Large intestine (tissue), 3 donors: ENCODE measurements at regions not wholly inside any gene's neighbourhood (a gene's known extent, or its start where the extent isn't known, plus 50 kb on each side); places are given as distances from the start of the nearest gene placed in this dataset.

Experiments
- DNase-seq, 2 donors: peaks; one replicate each; pipeline versions ENCODE4 v3.0.0 to v3.0.0-alpha.2; 2013
- H3K27ac ChIP-seq: one replicate; pipeline ENCODE4 v1.5.1; 2013; ENCODE audit warnings: low read length
- H3K27me3 ChIP-seq: 2 replicates; pipeline ENCODE4 v1.6.1; 2013; ENCODE audit warnings: low read length; ENCODE audit not compliant: control insufficient read depth, insufficient read depth
- H3K36me3 ChIP-seq: 2 replicates; pipeline ENCODE4 v1.6.1; 2013; ENCODE audit warnings: low read length; ENCODE audit not compliant: control insufficient read depth, insufficient read depth
- H3K4me1 ChIP-seq: one replicate; pipeline ENCODE4 v1.6.1; 2013; ENCODE audit warnings: low read length; ENCODE audit not compliant: control insufficient read depth, insufficient read depth
- H3K4me3 ChIP-seq: one replicate; pipeline ENCODE4 v1.5.1; 2013; ENCODE audit warnings: low read length
- H3K9me3 ChIP-seq: one replicate; pipeline ENCODE4 v1.6.1; 2013; ENCODE audit warnings: mild to moderate bottlenecking, low read depth, low read length, moderate library complexity; ENCODE audit not compliant: control insufficient read depth
- WGBS: methylation state at CpG from one replicate; pipeline ENCODE4 v1.1.5; 2013; ENCODE audit warnings: low lambda C conversion rate; ENCODE audit not compliant: insufficient coverage; 5-methylcytosine and 5-hydroxymethylcytosine counted together

DNA sequence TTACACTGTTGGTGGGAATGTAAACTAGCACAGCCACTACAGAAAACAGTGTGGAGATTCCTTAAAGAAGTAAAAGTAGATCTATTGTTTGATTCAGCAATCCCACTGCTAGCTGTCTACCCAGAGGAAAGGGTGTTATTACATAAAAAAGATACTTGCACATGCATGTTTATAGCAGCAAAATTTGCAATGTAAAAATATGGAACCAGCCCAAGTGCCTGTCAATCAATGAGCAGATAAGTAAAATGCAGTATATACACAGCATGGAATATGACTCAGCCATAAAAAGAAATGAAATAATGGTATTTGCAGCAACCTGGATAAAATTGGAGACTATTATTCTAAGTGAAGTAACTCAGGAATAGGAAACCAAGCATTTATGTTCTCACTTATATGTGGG is 161.7 kb downstream of the DDX3Y start:
- Histone ChIP-seq H3K4me3 (no peak overlapping the region), H3K36me3 (no peaks in the 10 kb centered on the region), H3K27ac (no peak overlapping the region), H3K9me3 (no peaks in the 10 kb centered on the region), H3K4me1 (no peaks in the 10 kb centered on the region), H3K27me3 (no peaks in the 10 kb centered on the region)
- no peak for DNase-seq

DNA sequence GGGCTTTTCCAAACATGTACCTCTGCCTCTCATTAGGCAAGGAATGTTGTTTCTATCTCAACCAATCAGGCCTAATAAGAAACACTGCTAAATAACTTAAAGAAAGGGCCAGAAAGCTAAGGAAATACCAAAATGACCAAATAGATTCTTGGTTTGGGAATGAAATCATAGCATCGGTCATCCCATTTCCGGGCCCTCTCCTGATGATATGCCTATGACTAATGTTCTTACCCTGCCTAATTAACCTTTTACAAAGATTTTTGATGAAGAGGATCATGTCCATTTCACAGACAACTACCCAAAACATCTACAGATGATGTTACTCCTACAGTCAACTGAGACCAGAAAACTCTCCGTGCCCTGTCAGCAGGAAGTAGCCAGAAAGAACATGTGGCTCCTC is 164.0 kb downstream of the DDX3Y start:
- no peaks in the 10 kb centered on the region for H3K4me1 ChIP-seq
- no peak for DNase-seq
- no CpG with 5 or more reads among the region's 3 CpGs for whole genome bisulfite sequencing
- H3K9me3 ChIP-seq, result no peaks in the 10 kb centered on the region
- H3K27me3 ChIP-seq, result no peaks in the 10 kb centered on the region
- no peaks in the 10 kb centered on the region for H3K36me3 ChIP-seq
- H3K27ac ChIP-seq, result no peak overlapping the region
- H3K4me3 ChIP-seq, result no peak overlapping the region

DNA sequence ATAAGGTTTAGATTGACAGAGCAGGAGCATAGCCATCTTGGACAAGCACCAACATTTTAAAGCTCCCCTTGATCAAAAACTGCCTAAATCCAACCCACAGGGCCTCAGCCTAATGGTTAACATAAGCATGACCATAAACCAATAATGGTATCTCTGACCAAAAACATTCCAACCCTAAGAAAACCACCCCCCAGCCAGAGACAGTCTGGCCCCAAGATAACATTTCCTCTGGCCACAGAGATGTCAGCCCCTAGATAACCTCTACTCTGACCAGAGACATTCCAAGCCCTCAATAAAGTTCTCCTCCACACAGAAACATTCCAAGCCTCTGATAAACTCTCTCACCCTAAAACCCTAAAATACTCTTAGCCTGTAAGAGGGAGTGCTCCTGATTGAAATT is 164.4 kb downstream of the DDX3Y start:
- DNase-seq, result no peak
- Histone ChIP-seq H3K27me3 (no peaks in the 10 kb centered on the region), H3K27ac (no peak overlapping the region), H3K9me3 (no peaks in the 10 kb centered on the region), H3K4me1 (no peaks in the 10 kb centered on the region), H3K36me3 (no peaks in the 10 kb centered on the region), H3K4me3 (no peak overlapping the region)

DNA sequence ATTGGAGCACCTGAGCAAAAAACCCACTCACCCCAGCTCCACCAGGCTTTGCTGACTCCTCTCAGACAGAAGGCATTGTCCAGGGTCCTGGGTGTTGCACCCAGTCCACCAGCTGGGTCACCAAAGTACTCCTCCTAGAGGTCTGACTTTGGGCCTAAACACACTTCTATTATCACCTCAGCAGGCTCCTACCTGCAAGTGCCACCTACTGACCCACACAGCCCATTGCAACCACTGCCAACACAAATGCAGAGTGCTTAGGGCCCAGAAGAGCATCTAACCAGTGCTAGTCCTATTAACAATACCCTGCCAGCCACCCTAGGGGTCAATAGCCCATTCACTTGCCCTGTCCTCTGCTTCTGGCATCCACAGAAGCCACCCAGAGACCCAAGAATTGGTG is 178.1 kb downstream of the DDX3Y start:
- Histone ChIP-seq H3K27me3 (no peaks in the 10 kb centered on the region), H3K4me3 (no peak overlapping the region), H3K36me3 (no peaks in the 10 kb centered on the region), H3K27ac (no peak overlapping the region), H3K9me3 (no peaks in the 10 kb centered on the region), H3K4me1 (no peaks in the 10 kb centered on the region)
- no peak for DNase-seq

DNA sequence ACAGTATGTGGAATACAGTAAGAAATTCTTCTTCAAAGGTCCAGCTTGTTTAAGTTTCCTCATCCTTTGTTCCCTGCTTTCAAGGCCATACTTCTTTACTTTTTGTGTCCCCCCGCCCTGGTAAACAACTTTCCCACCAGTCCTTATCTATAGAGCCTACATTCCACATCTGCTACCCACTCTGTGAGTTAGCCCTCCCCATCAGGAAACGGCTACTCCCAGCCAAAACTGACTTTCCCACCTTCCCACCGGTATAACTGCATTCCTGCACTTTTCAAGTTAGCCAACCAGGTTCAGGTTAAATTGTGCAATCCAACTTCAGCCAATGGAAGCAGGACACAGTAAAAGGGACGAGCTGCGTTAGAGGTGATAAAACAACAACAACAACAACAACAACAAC is 186.9 kb downstream of the DDX3Y start:
- Histone ChIP-seq H3K4me3 (no peak overlapping the region), H3K27me3 (no peaks in the 10 kb centered on the region), H3K4me1 (no peaks in the 10 kb centered on the region), H3K36me3 (no peaks in the 10 kb centered on the region), H3K9me3 (no peaks in the 10 kb centered on the region), H3K27ac (no peak overlapping the region)
- no CpG with 5 or more reads among the region's 5 CpGs for WGBS
- no peak for DNase-seq

DNA sequence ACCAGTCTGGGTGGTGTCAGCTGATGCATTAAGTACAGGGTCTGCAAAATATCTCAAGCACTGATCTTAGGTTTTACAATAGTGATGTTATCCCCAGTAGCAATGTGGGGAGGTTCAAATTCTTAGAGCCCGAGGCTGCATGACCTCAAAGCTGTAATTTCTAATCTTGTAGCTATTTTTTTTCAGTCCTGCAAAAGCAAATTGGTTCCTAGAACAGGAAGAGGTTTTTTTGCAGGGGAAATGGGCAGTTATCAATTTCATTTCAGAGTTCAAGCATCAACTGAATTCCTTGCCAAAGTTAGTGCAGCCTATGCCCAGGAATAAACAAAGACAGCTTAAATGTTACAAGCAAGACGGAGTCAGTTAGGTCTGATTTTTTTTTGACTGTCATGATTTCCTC is 188.3 kb downstream of the DDX3Y start:
- Histone ChIP-seq H3K36me3 (no peaks in the 10 kb centered on the region), H3K27me3 (no peaks in the 10 kb centered on the region), H3K4me1 (no peaks in the 10 kb centered on the region), H3K4me3 (no peak overlapping the region), H3K27ac (no peak overlapping the region), H3K9me3 (no peaks in the 10 kb centered on the region)
- no CpG with 5 or more reads among the region's 2 CpGs for WGBS
- DNase-seq, result no peak

DNA sequence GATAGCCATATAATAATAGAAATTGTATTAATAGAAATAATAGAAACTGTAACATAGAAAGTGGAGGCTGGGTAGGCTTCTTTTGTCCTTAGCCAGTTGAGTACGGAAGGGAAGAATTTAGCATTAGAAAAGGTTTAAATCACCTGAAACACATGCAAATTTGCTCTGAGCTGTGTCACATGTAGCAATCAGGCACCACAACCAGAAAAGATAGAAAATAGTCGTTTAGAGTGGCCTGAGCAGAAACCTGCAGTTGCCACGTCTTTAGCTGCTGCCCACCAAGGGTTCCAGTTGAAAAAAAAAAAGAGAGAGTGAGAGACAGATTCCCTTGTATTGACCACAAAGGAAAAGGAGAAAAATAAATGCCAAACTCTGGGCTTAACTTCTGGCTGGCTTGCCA is 188.8 kb downstream of the DDX3Y start:
- no peak overlapping the region for H3K27ac ChIP-seq
- no peak for DNase-seq
- H3K4me1 ChIP-seq, result no peaks in the 10 kb centered on the region
- no peaks in the 10 kb centered on the region for H3K9me3 ChIP-seq
- no peaks in the 10 kb centered on the region for H3K27me3 ChIP-seq
- no CpG with 5 or more reads among the region's 3 CpGs for WGBS
- H3K4me3 ChIP-seq, result no peak overlapping the region
- no peaks in the 10 kb centered on the region for H3K36me3 ChIP-seq

DNA sequence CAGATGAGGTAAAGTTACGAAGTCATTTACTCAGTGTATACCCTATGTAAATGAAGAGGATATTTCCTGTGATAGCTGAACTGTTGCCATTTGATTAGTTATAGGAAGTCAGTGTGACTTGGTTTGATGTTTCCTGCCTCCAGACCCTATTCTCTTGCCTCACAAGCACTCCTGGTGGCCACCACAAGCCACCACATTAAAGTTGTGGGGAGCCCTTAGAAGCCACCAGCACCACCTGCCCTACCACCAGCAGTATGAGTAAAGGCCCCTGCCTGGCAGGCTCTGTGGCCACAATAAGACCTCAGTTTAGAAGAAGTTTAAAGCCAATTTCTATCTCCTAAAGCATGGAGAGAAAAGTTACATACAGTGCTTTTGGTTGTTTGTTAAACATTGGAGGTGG is 189.7 kb downstream of the DDX3Y start:
- no peaks in the 10 kb centered on the region for H3K4me1 ChIP-seq
- H3K27ac ChIP-seq, result no peak overlapping the region
- no peaks in the 10 kb centered on the region for H3K27me3 ChIP-seq
- no CpG with 5 or more reads among the region's 1 CpG for WGBS
- no peaks in the 10 kb centered on the region for H3K36me3 ChIP-seq
- no peak overlapping the region for H3K4me3 ChIP-seq
- no peaks in the 10 kb centered on the region for H3K9me3 ChIP-seq
- no peak for DNase-seq

DNA sequence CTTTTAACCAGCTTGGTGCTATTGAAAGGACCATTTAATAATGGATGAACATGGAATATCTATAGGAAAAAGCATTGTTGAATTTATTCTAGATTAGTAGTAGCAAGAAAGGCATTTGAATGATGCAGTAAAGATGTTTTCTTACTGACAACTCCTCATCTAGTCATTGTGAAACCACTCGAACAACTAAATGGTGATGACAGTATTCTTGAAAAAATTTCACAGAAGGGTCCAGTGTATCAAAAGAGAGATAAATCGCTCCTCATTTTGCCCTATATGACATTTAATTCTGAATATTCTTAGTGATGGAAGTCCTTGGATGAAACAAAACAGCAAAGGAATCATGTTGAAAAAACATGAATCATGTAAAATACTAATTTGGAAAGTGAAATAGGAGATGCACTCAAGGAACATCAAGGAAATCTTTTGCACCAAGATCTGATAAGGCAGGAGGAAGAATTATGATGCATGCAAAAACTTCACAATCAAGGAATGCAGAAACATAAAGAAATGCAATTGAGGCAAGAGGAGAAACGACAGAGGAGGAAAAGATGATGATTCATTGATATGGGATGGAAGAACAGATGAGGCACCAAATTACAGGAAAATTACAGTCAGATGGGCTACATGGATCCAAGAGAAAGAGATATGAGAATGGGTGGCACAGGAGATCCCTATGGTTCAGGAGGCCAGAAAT is 190.4 kb downstream of the DDX3Y start:
- Histone ChIP-seq H3K9me3 (no peaks in the 10 kb centered on the region), H3K27me3 (no peaks in the 10 kb centered on the region), H3K36me3 (no peaks in the 10 kb centered on the region), H3K4me1 (no peaks in the 10 kb centered on the region), H3K4me3 (no peak overlapping the region), H3K27ac (no peak overlapping the region)
- no CpG with 5 or more reads among the region's 3 CpGs for WGBS
- no peak for DNase-seq

DNA sequence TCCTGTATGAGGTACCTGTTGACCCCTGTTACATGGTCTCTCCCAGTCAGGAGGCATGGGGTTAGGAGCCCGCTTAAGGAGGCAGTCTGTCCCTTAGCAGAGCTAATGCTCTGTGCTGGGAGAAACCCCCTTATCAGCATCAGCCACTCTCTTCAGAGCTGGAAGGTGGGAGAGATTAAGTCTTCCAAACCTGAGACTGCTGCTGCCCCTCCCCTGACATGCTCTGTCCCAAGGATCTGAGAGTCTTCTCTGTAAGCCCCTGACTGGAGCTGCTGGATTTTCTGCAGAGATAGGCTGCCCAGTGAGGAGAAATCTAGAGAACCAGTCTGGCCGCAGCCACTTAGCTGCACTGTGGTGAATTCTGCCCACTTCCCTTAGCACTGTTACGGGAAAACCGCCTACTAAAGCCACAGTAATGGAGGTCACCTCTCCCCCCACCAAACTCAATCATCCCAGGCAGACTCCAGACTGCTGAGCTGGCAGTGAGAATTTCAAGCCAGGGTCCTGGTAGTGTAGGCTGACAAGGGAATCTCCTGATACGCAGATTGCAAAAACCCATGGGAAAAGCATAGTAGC is 222.3 kb downstream of the DDX3Y start:
- no peak overlapping the region for H3K27ac ChIP-seq
- H3K4me3 ChIP-seq, result no peak overlapping the region
- no peaks in the 10 kb centered on the region for H3K36me3 ChIP-seq
- WGBS, result no CpG with 5 or more reads among the region's 5 CpGs
- H3K27me3 ChIP-seq, result no peaks in the 10 kb centered on the region
- no peaks in the 10 kb centered on the region for H3K4me1 ChIP-seq
- no peaks in the 10 kb centered on the region for H3K9me3 ChIP-seq
- no peak for DNase-seq

DNA sequence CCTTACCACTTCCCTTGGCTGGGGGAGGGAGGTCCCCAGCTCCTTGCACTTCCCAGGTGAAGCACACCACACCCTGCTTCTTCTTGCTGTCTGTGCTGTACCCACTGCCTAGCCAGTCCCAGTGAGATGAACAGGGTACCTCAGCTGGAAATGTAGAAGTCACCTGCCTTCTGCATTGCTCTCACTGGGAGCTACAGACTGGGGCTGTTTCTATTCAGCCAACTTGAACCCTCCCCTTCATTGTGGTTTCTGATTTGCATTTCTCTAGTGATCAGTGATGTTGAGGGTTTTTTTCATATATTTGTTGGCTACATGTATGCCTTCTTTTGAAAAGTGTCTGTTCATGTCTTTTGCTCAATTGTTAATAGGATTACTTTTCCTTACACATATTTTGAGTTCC is 222.8 kb downstream of the DDX3Y start:
- no peaks in the 10 kb centered on the region for H3K4me1 ChIP-seq
- no peaks in the 10 kb centered on the region for H3K27me3 ChIP-seq
- no peak overlapping the region for H3K4me3 ChIP-seq

More for the DNA sequence above, 222.8 kb downstream of the DDX3Y start:
- DNase-seq, result no peak
- Histone ChIP-seq H3K9me3 (no peaks in the 10 kb centered on the region), H3K27ac (no peak overlapping the region), H3K36me3 (no peaks in the 10 kb centered on the region)
